GM21737 (cell line): ENCODE measurements at regions not wholly inside any gene's neighbourhood (a gene's known extent, or its start where the extent isn't known, plus 50 kb on each side); places are given as distances from the start of the nearest gene placed in this dataset.

Source experiments
- ATAC-seq: cut with Tn5 transposase; IDR thresholded peaks from one replicate; pipeline ENCODE4 v1.9.1; 2021; ENCODE audit warnings: mild to moderate bottlenecking, moderate library complexity; ENCODE audit not compliant: unreplicated experiment

DNA sequence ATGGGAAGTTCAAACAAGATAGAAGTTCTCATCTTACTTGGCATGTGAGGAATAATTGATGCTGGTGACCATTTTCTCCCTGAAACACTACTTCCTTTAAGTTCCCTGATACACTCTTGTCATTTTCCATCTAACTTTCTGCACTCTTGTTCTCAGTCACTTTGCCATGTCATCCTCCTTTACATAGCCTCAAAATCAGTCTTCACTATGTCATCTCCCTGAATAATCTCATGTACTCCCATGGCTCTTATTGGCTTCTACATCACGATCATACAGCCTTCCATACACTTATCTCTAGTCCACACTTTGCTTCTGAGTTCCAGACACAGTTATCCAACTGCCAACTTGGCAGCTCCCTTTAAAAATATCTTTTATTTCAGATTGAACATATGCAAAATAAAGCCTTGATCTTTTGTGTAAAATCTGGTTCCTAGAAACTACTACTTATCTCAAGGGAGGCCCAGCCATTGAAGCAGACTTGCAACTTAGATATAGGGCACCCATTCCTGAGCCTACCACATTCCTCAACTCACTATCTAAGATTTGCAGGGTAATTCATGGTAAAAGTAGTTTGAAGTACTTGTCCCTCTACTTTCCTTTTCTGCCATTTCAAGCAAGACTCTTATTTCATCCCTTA lies 1070.2 kb upstream of the NXPH2 start:
- no peak for ATAC-seq

DNA sequence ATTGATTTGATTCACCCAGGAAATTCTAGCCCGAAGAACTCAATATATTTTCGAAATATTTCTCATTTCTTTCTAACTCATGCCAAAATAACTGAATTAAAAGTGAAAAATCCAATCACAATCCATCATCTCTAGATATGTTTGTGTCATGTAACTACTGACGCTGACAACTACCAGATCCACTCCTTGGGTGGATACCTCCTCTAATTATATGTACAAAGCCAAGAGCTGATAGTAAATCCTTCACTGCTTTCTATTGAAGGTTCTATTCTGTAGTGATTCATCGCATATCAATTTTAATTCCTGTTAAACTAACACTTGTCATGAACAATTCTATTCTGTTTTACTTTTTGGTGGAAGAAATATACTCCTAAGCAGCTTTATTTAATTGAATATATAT lies 1056.6 kb upstream of the NXPH2 start:
- ATAC-seq: no peak

DNA sequence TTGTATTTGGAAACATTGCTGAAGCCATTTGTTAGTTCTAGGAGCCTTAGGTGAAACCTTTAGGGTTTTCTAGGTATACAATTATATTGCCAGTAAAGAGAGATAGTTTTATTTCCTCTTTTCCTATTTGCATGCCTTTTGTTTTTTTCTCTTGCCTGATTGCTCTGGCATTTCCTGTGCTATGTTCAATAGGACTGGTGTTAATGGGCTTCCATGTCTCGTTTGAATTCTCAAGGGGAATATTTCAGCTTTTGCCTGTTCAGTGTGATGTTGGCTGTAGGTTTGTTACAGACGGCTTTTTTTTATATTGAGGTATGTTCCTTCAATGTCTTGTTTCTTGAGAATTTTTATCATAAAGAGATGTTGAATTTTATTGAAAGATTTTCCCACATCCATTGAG lies 1054.9 kb upstream of the NXPH2 start:
- no peak for ATAC-seq

DNA sequence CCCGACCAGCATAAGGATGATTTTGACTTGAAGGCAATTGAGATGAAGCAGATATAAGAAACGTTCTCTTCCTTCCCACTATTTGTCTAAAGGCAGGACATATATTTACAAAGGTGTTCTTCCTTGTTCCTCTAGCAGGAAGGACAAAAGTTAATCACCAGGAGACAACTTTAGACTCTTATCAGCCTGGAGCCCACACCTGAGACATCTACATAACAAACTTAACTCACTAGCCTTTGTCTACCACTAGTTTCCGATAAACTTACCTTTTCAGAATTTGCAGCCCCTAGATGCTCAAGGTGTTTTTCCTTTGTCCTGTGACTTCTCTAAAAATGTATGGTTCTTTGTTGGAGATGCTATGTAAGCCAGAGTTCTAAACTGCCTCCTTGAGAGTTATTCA lies 1047.8 kb upstream of the NXPH2 start:
- ATAC-seq: no peak

DNA sequence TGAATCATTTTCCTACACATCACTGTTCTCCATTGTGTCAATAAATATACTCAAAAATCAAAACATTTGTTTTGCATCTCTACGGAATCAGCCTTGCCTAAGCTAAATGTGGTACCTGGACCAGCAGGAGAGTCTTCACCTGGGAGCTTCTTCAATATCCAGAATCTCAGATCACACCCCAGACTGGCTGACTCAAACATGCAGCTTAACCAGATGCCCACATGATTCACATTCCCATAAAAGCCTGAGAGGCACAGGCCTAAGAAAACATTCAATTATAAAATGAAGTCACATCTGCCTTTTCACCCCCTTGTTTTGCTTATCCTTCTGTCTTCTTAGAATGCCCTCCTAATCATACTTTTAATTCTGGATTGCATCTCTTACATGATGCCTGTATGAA lies 1045.5 kb upstream of the NXPH2 start:
- ATAC-seq: no peak

DNA sequence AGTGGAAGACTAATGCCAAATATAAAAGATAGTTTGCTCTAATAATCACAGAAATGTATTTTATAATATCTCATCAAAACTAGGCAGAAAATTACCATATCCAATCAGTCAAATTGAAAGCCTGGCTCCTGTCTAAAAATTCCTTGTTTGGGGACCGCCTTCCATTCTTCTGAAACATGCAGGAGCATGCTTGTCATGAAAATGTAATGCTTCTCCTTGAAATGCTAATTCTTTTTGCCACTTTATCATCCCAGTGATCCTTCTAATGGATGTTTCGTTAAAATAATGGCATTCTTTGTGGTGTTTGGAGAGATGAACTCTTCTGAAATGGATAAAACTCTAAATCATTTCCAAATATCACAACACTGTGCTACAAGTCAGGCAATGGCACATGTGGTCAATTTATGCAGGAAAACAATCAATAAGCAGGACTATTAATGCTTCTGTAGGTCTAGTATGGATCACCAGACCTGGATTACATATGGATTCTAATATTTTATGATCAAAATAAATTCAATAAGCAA lies 1039.1 kb upstream of the NXPH2 start:
- ATAC-seq: no peak

DNA sequence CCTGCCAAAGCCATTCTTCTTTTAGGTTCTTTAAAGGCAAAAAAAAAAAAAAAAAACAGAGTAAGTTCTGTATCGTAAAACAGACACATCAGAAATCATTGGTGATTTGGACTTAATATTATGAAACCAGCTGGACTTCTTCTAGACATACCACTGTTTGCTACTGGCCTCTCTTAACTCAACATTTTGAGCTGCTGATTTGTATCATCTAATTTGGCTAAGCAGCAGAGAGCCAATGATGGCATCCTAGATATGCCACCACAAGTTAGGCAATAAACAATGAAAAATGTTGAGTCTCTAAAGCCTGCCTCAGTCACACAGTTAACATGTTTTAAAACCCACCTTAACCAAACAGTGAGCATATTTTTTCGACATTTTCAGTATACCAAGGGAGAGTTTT lies 1034.3 kb upstream of the NXPH2 start:
- no peak for ATAC-seq

DNA sequence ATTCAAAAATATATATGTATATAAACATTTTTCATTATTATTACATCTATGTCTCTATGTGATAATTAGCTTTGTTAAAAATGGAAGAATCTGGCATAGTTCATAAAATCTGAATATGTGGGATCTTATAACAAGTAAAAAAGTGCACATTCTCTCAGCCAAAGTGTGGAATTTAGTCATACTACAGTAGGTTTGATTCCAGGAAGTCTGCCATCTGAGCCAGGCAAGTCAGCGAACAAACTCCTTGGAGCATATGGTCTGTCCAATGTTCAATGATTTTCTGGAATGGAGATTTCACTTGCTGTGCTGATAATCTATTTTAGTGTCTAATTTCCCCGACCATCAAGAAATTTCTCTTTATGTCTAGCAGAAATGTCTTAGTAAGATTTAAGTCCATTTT lies 1033.2 kb upstream of the NXPH2 start:
- ATAC-seq: no peak

DNA sequence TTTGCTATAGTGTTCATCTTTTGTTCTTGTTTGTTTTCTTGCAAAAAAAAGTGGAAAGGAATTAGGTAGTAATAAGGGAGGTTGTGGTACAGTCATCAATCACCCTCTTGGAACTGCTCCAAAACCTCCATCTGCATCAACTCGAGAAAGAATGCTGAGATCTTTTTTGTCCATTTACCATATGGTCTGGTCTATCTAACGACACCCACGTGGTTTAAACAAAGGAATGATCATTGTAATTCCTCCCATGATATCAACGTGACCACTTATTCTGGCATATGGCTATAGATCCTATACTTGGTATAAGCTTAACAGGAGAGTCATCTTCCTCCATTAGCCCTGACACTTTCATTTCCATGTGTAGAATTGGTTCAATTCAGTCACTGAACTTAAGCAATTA lies 1025.3 kb upstream of the NXPH2 start:
- no peak for ATAC-seq

DNA sequence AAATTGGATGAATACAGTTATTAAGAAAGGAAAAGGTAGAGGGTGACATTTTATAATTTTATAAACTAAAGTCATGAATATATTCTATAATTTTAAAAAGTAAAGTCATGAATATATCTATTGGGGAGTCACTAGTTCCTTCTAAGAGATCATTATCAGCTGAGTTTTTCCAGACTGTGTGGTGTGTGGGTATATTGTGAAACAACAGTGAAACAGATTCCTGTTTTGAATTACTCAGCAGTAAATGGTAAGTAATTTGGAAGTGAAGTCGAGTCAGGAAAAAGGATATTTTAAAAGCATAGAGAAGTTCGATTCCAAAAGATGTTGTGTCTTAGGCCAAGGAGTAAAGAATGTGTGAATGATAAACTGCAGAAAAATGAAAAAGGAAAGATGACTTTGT lies 1018.2 kb upstream of the NXPH2 start:
- ATAC-seq: no peak

DNA sequence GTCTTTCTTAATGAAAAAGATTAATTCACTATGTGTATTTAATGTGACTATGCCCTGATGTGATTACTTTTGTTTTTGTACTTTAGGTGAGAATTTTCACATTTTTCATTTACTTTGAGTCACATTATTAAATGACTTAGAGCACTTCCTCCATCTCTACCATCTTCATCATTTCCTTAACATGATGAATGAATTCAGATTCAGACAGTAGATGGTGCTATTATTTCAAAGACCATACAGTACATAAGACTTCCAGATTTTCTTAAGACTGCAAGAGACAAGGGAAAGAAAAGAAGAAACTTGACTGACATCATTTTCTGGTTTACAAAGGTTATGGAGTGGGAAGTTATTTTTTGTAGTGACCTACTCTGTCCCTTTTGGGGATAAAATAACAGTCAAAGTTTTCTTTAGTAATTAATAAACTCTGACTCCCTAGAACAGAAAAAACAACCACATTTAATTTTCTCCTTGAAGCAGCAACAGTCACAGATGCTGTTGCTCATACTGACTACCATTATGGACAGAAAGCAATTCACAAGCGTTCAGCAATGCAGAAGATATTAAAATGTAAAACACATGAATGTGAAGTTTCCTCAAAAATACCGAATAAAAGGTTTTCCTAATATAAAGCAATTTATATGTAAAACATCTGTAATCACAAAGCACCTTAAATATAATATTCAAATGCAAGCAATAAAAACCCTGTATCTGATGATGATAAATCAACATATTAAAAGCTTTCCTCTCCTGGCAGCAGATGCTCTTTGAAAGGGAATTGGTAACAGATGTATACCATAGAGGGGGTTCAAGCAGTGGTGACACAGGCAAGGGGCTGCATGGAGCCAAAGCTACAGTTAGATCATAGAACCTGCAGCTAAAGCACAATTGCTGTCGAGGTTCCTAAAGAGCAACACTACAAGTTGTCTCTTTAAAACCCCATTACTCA lies 1010.9 kb upstream of the NXPH2 start:
- ATAC-seq: no peak

DNA sequence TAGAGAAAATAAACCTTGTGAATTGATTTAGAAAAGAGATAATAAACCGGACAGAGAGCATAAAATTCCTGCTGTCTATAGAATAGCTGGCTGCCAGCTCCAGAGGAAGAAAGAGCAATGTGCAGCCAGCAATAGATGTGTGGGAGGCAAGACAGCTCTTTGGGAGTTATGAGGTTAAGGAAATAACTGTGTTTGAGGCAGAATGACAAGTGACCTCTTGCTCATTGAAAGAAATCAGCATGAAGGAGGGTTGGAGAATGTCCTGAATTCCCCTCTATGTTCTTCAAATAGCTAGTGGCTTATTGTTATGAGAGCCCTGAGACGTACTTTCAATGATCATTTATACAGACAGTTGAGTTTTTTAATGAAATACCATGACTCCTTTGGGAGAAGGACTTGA lies 1009.9 kb upstream of the NXPH2 start:
- ATAC-seq: no peak

DNA sequence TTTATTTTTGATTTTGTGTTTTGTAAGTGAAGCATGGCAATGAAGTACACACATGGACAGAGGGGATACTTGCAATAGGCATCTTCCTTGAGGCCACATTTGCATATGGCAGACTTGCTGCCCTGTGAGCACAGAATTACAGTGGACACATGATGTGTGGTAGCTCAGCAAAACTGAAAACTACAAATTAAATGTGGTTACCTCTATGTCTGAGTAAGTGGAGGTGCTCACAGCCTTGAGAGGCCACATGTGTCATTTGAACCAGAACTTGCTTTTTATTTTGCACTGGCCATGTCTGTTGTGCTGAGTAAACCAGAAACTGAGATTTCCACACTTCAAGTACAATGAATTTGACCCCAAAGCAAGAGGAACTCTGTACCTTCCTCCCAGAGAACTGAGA lies 998.5 kb upstream of the NXPH2 start:
- ATAC-seq: no peak

DNA sequence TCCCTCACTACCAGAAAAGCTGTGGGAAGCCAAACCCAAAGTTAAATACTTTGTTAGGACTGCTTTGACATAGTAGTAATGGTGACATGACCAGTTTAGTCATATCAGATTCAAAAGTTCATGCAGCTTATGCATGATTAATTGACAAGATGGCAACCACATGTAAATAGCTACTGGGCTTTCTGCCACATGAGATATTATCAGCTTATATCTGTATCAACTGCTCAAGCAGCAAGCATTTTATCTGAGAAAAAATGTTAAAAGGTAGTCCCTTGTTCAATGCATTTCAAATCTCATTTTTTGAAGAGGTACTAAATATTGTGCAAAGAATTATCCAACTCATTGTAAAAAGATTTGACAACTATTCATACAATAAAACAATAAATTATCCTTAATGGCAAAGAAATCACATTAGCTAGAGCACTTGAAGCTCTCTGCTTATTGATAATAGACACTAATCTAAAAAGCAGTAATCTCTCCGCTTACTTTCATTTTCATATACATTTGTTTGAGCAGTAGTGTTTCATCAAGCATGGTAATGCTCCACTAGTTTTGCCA lies 993.6 kb upstream of the NXPH2 start:
- no peak for ATAC-seq

DNA sequence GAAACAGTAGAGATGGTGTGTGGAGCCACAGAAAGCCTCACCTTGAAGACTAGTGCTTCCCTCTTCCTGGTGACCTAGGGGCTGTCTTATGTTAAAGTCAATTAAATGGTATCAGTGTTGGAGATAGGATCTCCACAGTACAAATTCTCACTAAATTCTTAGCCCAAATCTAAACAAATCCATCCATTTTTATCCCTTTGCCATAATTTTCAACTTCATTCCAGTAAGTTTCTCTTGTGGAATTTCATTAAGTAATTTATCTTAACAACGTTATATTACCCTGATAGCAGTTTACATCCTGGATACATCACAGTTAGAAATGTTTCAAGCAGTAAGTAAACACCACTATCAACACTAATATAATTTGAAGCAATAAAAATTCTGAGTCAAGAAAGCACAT lies 989.4 kb upstream of the NXPH2 start:
- ATAC-seq: no peak

DNA sequence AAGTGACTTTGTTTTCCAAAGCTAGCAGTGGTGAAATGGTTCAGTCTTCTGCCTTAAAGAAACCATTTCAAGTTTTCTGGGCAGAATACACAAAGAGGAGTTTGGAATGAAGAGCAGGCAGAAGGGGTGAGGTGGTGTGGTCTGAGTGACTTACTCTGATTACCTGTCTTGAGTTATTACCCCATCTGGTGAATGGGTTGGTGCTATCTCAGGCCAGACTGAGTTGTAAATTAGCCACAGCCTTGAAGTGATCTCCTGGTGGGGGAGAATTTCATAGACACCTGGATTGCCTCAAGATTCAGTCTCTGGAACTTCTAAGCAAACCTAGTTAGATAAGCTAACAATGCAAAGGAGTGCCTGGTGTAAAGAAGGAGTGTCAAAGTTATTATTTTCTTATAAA lies 983.5 kb upstream of the NXPH2 start:
- no peak for ATAC-seq

DNA sequence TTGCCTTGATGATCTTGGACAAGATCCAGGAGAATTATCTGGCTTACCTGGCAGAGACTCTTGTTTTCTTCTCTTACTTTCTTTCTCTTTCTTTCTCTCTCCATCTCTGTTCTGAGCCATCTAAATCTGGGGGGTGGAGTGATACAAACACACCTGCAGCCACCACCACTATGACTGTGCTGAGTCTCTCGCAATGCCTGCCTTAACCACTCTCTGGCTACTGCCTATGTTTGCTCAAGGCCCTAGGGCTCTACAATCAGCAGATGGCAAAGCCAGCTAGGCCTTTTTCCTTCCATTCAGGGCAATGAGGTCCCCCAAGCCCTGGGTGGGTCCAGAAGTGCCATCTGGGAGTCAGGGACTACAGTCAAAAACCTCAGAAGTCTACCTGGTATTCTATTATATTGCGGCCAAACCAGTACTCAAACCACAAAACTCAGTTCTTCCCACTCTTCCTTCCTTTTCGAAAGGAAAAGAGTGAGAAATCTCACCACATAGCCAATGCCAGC lies 978.9 kb upstream of the NXPH2 start:
- no peak for ATAC-seq

DNA sequence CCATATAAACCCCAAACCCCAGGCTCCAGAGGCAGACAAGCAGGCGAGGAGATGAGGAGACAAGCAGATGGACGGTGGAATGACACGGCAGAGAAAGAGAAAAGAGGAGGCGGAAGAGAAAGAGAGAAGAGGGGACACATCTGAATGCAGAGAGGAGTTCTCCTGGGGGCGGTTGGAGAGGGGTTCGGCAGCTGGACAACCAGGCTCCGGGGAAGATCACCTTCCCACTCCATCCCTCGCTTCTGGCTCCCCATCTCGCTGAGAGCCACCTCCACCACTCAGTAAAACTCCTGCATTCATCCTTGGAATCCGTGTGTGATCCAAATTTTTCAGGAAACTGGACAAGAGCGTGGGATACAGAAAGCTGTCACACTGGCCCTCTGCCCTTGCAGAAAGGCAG lies 966.7 kb upstream of the NXPH2 start:
- no peak for ATAC-seq

DNA sequence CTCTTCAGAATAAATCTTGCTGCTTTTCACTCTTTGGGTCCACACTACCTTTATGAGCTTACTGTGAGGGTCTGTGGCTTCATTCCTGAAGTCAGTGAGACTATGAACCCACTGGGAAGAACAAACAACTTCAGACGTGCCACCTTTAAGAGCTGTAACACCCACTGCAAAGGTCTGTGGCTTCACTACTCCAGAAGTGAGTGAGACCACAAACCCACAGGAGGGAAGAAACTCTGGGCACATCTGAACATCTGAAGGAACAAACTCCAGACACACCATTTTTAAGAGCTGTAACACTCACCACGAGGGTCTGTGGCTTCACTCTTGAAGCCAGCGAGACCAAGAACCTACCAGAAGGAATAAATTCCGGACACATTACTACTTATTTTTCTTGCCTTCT lies 964.1 kb upstream of the NXPH2 start:
- ATAC-seq: no peak

DNA sequence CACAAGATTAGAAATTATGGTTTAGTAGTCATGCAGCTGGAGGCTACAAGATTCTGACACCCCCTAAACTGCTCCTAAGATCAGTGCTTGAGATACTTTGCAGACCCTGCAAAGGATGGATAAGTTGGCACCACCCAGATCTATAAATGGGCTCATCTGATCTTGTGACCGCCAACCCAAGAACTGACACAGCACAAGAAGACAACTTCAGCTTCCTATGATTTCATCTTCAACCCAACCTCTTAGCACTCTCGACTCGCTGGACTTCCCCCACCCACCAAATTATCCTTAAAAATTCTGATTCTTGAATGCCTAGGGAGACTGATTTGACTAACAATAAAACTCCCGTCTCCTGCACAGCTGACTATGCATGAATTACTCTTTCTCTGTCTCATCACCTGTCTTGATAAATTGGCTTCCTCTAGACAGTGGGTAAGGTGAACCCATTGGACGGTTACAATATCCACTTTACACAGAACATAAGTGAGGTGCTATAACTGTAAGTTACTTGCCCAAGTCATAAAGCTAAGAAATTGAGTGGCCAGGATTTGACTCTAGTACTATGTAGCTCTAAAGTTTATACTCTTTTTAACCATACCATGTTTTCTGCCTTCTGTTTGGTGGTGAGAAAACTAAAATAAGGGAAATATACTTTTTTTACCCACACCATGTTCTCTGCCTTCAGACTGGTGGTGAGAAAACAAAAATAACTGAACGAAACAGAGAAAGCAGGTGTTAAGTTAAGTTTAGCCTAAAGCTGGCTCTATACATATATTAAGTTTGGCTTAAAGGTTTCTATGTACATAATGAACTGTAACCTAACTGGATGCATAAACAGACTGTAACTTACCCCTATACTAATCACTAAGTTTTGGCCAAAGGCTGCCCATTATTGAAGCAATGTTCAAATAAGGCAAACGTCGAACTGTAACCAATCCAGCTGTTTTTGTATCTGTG lies 962.3 kb upstream of the NXPH2 start:
- no peak for ATAC-seq

DNA sequence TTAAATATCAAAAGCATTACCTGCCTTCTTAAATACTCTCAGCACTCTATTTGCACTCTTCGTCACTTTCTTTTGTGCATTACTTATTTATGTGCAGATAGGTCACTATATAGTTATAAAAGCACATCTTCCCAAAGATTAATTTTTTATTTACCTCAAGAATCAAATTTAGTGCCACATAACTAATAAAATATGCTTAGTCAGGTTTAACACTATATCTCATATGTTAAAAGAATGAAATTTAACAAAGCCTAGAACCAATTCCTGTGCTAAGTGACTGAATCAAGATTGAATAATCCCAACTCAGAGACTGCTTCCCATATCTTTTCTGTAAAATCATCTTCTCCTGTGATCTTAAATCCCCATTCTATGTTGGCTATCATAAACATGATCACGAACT lies 957.5 kb upstream of the NXPH2 start:
- no peak for ATAC-seq
